Fibroblast of peridontal ligament (primary cell): ENCODE measurements at regions not wholly inside any gene's neighbourhood (a gene's known extent, or its start where the extent isn't known, plus 50 kb on each side); places are given as distances from the start of the nearest gene placed in this dataset.
"Not testable (repeated sequence)": the region's sequence is repeated elsewhere in the genome, so short reads cannot be mapped to it uniquely, and the experiment has no call there.

ENCODE experiments used
- DNase-seq: peaks from one replicate; pipeline ENCODE4 v3.0.0-alpha.2; 2010; ENCODE audit errors: extremely low read depth

DNA sequence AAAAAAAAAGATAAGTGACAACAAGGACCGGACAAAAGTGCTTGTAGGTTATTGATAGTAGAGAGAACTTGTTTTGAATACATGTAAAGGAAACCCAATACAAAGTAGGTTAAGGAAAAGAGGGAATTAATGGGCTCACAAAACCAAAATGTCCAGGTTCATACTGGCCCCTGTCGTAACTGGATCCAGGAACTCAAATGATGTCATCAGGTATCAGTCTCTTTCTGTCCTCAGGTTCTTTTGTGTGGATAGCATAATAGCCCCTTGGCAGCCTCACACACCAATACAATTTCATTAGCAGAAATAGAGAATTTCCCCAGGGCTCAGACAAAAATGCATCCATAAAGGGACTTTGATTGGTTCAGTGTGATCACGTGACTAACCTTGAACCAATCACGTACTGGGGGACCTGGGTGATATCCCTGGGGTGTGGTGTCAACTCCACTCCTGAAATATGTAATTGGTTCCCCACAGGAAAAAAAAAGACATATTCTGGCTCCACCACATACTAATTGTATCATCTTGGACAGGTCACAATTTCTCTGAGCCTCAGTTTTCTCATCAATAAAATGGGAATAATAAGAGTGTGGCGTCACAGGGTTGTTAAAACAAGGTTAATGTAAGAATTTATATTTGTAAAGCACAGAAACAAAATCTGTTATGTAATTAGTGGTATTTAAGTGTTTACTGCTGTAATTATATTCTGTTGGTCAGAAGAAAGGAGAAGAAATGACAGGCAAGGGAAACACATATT, 174.8 kb downstream of the PDGFRA start:
- DNase-seq = no peak

DNA sequence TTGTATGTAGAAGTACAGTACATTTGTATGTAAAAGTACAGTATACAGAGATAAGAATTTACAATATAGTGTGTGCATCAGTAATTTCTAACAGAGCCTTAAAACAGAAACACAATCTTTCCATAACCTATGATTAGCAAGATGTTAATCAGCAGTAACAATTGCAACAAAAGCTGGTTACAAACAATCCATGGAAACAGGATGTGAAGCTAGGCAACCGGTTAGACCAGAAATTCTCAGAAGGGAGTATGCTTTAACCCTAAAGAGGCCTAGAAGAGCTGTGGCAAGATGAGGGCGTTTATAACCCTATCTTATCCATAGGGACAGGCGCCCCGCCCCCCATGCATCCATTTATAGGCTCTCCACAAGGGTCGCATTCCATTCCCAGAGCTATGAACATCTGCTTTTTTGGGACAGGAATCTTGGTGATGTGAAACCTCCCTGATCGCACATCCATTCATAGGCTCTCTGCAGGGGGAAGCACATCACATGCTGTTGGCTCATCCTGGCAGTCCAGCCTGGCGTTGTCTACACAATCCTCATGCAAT, 180.3 kb downstream of the PDGFRA start:
- not testable (repeated sequence) for DNase-seq

DNA sequence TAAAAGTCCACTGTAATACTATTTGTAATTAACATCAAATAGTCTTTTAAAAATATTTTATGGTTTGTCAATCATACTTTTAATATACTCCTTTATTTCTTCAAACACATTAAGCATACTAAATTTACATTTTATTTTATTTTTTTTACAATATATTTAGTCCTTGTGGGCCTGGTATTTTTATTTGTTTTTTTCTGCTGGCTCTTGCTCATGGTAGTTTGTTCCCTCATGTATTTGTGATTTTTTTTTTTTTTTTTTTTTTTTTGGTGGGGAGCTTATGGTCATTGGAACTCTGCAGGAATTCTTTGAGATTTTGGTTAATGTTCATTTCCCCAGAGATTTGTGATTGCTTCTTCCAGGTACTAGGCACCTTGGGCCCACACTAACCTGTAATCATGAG, 185.5 kb downstream of the PDGFRA start:
- no peak for DNase-seq

DNA sequence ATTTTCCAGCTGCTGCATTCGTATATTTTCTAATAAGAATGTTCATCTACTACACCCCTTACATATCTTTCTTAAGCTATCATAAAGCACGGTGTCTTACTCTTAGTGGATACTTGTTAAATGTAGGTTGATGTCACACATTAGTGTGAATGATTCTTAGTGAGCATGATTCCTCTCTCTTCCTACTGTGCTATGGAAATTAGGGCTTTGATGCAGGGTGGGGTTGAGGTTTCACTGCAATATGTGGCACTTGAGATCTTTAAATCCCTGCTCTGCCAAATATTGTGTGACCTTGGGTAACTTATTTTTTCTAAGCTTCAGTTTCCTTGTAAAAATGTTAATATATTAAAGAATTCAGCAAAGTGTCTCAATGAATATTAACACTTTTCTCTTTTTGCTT, 188.4 kb downstream of the PDGFRA start:
- no peak for DNase-seq

DNA sequence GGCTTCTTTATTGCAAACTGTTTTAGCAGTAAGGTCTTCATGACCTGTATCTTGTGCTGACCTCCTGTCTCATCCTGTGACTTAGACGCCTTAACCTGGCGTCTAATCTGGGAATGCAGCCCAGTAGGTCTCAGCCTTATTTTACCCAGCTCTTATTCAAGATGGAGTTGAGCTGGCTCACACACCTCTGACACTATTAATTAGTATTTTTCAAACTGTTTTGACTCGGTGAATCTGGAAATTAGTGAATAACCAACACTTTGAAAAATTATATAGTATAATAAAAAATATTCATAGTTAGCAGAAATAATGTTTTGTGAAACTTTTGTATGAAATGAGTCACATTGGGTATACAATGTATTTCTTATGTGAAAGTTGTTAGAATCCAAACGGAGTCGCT, 189.4 kb downstream of the PDGFRA start:
- no peak for DNase-seq

DNA sequence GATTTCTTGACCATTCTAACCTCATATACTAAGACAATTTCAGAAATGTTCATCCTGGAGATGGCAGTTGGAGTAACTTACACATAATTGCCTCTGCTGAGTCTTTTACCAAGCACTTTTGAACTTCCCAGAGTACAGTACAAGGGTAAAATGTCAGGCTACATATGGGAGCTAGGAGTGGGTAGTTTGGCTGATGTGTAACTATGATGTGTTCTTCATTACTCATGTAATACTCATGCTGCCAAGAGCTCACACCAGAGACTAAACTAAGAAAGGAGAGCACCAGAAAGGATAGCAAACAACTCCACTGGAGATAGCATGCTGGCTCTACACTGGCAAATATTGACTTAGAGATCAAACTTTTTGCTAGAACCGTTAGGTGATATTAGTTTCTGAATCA, 194.0 kb downstream of the PDGFRA start:
- DNase-seq = peak; percentile 72

DNA sequence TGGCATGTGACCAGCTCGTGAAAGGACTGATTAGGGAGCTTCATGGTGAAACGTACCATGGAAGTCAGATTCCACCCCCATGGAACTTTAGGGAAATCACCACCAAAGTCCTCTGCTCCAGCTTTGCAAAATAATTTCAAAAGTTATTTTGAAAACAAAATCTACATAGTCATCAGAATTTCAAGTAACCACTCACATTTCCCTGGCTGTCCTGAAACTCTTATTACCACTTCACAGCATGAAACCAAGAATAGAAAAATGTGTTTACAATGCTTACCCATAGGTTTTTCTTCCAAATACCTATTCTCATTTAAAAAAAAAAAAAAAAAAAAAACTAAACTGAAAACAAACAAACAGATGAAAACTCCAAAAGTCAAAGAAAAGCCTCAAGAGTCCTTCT, 198.7 kb downstream of the PDGFRA start:
- no peak for DNase-seq

DNA sequence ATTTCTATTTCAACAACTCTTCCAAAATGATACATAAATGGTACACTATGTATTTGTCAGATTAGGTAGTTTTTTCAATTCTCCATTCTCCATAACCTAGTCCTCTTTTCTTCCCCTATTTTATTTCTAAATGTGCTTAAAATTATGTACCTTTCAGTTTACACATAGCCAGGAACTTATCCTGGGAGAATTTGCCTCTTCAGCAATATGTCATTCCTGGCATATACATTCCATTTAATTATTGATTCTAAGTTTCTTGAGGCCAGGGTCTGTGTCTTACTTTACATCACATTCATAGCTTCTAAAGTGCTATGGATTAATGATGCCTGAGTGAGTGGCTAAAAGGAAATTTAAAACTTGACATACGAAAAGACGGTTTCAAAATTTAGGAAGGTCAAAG, 199.8 kb downstream of the PDGFRA start:
- no peak for DNase-seq

DNA sequence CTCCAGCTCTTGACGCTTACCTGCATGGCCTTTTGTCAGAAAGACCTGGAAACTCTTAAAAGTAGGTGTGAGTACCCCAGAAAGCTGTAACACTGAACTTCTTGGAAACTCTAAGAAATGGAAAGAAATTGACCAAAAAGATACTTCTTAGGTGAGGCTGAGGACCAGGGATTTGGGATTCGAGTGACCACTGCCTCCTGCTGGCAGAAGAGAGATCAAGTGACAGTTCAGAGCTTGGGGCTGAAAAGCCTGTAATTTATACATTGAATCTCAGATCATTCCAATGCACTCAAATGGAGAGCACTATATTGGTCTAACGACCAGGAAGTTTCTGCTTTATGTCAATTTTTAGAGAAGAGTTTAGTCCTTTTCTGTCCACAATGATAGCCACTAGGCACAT, 204.6 kb downstream of the PDGFRA start:
- DNase-seq = peak; percentile 33

DNA sequence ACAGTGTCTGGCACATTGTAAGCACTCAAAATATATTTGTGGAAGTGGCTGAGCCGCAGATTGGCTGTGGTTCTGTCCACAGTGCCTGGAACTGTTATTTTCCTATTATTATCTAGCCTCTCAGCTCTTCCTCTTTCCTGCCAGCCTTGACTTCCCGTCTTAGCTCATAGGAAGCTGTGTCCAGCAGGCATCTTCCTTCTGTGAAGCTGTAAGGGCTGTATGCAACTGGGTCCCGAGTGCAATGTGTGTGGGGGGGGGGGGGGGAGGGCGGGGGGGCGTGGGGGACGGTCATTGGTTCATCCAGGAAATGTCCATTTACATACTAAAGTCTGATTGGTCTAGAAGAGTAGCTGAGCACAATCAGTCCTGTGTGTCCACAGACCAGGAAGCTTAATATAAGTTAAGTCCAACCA, 210.7 kb downstream of the PDGFRA start:
- DNase-seq = peak; percentile 62

DNA sequence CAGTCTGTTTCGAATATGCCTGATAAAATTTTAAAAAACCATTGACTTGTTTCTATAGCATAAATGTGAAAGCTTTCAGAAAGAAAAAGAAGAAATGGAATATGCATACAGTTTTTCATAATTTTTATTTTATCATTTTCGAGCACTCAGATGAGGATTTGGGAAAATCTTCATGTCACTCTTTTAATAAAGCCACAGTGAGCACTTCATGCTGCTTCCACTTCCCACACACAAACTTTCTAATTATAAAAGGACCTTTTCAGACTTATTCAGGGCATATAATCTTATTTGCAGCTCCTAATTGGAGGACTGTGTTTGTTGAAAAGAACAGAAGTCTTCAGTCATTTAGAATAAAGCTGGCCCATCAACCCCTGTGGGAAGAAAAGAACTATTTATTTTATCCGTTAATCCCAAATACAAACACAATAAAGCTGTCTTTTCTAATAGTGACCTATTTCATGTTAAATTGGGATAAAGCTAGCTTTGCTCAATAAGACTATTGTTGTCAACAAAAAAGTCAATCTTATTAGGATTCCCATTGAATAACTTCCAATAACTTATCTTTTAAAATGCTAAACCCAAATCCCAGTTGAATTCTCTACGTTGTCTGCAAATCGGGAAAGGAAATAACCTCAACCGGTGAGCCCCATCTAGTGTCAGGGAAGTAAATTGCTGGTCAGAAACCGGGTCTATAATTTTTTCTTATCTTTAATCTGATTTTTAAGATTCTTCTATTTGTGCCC, 211.5 kb downstream of the PDGFRA start:
- peak; percentile 64 for DNase-seq

DNA sequence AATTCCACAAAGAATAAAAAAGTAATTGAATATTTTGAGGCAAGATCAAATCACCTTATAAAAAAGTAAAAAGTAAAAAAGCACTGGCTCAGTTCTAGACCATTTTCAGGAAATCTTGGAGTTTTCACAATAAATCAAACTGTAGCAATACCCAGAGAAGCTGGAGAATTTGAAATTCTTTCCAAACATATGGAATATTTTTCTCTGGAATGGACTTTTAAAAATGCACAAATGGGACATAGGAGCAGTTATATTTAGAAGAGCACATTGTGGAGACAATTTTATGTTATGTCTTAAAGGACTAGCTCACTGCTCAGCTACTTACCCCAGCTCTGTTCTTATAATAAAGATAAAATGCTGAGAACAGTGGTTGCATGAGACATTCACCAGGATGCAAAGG, 211.9 kb upstream of the KIT start:
- DNase-seq = no peak

DNA sequence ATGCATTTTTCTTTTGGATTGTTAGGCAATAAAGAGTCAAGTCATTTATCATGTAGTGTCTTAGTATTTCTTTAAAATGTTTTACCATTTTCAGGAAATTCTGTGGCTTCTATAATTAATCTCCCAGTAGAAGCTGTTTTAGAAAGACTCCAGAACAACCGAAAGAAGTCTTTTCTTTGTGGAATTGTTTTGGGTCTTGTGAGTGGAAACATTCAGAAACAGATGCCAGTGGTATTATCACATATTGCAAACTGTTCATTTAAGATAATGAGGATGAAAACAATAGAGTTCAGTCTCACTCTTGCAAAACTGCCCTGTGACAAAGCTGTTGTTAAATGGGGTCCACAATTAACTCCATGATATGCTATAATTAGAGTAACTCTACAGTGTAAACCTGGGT, 211.2 kb upstream of the KIT start:
- no peak for DNase-seq

DNA sequence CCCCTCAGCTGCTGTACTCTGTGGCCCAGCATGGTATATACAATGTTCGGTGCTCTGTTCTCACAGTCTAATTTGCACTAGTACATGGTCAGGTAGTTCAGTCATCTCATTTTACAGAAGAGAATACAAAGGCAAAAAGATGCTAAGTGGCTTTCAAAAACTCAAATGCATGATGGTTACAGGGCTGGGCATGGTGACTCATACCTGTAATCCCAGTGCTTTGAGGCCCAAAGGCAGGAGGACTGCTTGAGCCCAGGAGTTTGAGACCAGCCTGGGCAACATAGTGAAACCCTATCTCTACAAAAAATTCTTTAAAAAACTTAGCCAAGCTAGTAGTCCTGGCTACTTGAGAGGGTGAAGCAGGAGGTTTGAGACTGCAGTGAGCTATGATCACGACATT, 210.5 kb upstream of the KIT start:
- peak; percentile 3 for DNase-seq

DNA sequence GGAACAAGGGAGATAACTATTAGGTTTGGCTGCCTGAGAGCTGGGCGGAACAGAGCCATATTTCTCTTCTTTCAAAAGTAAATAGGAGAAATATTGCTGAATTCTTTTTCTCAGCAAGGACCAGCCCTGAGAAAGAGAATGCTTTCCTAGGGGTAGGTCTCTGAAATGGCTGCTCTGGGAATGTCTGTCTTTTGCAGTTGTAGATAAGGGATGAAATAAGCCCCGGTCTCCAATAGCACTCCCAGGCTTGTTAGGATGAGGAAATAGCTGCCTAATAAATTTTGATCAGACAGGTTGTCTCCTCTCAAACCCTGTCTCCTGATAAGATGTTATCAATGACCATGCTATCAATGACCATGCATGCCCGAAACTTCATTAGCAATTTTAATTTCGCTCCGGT, 207.8 kb upstream of the KIT start:
- DNase-seq = no peak

DNA sequence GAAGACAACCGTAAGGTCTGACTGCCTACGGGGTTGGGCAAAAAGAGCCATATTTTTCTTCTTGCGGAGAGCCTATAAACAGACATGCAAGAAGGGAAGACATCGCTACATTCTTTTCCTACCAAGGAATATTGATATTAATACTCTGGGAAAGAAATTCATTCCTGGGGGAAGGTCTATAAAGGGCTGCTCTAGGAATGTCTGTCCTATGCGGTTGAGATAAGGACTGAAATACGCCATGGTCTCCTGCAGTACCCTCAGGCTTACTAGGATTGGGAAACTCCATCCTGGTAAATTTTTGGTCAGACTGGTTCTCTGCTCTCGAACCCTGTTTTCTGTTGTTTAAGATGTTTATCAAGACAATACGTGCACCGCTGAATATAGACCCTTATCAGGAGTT, 190.8 kb upstream of the KIT start:
- DNase-seq = not testable (repeated sequence)

DNA sequence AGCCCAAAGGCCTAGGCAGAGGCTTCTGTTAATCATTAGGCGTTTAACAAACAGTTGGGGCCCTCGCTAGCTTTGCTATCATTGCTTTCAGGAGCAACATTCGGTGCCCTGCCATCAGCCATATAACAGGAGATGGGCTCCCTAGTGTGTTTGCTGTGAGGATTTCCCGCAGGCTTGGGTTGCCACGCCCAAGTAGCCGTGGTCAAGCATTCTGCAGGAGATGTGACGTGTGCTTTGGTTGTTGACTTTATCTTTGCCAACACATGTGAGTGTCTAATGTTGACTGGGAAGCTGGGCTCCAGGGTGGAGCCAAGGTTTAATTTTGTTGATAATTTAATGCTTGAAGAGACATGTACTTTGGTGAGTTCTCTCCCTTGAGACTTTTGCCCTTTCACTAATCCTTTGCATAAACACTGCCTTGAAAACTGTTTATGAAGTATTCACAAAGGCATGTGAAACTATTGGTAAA, 184.6 kb upstream of the KIT start:
- DNase-seq = peak; percentile 25

DNA sequence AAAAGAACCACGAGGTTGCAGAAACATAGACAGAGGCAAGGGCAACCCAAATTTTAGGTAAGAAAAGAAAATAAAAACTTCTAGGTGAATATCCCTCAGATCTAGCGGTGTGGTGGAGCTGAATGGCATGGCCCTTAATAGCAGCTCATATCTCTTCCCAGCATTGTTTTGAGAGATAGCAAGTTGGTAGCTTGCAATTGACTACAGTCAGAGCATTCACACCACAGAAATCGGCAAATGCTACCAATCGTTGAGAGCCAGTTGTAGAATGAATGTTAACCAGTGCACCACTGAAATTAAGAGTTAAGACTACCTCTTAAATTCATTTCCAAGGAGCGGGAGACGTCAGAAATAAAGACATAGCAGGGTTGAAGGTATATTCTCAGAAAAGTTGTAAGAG, 184.0 kb upstream of the KIT start:
- no peak for DNase-seq

DNA sequence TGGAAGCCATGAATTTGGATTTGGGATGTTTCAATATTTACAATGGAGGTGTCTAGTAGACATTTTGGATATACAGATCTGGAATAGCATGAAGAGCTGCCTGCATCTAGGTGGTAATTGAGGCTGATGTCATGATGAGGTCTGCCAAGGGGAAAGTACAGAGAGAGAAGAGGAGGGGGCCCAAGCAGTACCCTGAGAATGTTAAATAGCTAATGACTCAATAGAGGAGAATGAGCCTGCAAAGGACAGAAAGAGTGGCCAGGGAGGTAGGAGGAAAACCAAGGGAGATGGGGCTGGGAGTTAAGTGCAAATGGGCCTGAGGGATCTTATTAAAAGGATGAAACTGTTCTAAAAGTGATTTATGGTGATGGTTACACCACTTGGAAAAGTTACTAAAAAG, 182.2 kb upstream of the KIT start:
- DNase-seq = no peak

DNA sequence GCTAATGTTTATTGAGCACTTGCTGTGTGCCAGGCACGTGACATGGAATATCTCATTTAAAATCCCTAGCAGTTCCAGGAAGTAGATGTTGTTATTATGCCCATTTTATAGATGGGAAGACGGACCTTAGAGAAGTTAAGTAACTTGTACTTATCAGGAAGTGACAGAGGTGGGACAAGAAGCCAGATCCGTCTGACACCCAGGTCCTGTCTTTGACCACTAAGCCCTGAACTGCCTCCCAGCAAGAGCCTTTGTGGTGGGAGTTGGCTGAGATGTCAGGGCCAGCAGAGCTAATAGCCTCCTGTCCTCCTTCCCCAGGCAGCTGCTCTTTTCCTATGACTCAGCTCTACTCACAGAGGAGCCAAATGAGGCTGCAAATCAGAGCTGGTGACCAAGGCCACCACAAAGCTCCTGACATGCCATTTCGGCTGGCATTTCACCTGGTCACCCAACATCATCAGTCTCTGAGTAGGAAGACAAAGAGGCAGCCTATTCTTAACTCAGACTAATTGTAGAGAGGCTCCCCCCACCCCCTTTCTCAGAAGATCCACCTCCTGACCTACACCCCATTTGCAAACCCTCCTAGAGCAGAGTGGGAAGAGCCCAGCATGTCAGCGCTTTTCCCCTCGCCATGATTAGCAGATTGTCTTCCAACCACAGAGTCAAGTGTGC, 175.1 kb upstream of the KIT start:
- DNase-seq = no peak

DNA sequence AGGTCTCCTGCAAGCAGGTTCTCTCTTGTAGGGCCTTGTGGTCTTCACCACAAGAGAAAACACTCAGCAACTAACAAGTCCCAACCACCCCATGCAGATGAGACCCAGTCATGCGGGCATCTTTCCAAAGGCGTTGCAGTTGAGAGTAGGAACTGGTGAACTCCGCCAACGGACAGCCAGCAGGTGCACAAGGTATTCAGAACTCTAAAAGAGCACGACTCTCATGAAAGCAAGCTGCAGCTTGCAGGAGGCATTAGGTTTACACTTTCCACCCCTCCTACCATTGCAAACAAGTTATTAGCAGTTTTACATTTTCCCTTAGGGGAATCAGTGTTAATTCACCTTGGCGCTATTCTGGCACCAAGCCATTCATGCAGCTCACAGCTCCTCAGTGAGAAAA, 173.4 kb upstream of the KIT start:
- no peak for DNase-seq

DNA sequence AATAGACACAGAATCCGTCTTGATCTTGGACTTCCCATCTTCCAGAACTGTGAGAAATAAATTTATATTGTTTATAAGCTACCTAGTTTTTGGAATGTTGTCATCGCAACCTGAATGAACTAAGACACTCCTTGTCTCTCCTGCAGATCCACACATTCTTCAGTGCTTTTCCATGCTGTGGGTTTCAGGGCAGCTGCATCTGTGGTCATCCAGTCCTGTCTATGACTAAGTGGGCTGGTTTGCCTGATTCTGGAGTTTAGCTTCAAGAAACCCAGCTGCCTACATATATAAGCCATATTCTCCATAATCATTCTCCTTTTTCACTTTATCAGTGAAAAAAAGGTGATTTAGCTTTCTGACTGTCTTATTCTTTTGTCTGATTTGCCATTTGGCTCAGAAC, 170.3 kb upstream of the KIT start:
- peak; percentile 19 for DNase-seq

DNA sequence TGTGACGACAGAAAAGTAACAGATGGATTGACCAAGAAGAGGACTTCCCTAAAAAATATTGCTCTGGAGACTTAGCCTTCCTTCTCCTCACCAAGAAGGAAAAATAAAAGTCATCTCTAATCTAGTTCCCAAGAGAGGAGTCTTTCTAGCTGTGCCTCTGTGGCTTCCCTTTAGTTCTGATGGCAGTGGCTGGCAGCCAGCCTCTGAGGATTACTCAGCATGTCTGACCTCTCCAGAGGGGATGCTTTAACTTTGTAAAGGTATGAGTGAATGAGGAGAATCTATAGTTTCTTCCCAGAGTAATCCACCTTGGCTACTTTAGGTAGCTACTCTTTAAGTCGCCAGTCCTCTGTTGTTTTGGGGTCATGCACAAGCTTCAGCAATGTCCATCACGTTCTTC, 163.9 kb upstream of the KIT start:
- no peak for DNase-seq
